PC-9 (cell line): ENCODE measurements at regions not wholly inside any gene's neighbourhood (a gene's known extent, or its start where the extent isn't known, plus 50 kb on each side); places are given as distances from the start of the nearest gene placed in this dataset.

Experiments used
- EZH2 ChIP-seq: fragments of 200-600 bp; sonication (generic); IDR thresholded peaks from 2 replicates; pipeline ENCODE4 v1.8.0; 2017; ENCODE audit warnings: antibody characterized with exemption, low read depth
- TF ChIP-seq, protein P1 (sequence below): fragments of 200-600 bp; sonication (generic); conservative IDR thresholded peaks from 2 replicates; pipeline ENCODE4 v1.6.1; 2017; ENCODE audit warnings: mixed run types, antibody characterized with exemption, mild to moderate bottlenecking, moderate library complexity

DNA sequence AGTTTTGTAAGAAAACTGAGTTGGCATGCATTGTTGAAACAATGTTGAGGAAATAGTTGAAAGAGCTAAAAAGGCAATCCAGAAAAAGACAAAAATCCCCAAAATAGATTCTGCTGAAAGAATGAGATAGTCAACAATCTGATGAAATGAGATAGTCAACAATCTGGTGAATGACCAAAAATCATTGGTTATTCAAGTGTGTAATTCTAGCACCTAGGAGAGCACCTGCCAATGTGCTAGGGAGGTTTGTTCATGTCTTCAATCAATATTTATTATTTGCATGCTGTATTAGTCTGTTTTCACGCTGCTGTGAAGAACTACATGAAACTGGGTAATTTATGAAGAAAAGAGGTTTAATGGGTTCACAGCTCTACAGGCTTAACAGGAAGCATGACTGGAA, 307.1 kb upstream of the HSF2 start:
- no peak for TF ChIP-seq EZH2
- TF ChIP-seq, protein P1, sequence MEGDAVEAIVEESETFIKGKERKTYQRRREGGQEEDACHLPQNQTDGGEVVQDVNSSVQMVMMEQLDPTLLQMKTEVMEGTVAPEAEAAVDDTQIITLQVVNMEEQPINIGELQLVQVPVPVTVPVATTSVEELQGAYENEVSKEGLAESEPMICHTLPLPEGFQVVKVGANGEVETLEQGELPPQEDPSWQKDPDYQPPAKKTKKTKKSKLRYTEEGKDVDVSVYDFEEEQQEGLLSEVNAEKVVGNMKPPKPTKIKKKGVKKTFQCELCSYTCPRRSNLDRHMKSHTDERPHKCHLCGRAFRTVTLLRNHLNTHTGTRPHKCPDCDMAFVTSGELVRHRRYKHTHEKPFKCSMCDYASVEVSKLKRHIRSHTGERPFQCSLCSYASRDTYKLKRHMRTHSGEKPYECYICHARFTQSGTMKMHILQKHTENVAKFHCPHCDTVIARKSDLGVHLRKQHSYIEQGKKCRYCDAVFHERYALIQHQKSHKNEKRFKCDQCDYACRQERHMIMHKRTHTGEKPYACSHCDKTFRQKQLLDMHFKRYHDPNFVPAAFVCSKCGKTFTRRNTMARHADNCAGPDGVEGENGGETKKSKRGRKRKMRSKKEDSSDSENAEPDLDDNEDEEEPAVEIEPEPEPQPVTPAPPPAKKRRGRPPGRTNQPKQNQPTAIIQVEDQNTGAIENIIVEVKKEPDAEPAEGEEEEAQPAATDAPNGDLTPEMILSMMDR: no peak
